Cerebellar cortex (tissue), 1 donor: ENCODE measurements at regions not wholly inside any gene's neighbourhood (a gene's known extent, or its start where the extent isn't known, plus 50 kb on each side); places are given as distances from the start of the nearest gene placed in this dataset.
A peak's percentile ranks its signal among the peaks of the same experiment; 100 is the strongest.

Experiments
- DNase-seq: peaks from one replicate; pipeline ENCODE4 v3.0.0-alpha.2; 2015; ENCODE audit warnings: low spot score

DNA sequence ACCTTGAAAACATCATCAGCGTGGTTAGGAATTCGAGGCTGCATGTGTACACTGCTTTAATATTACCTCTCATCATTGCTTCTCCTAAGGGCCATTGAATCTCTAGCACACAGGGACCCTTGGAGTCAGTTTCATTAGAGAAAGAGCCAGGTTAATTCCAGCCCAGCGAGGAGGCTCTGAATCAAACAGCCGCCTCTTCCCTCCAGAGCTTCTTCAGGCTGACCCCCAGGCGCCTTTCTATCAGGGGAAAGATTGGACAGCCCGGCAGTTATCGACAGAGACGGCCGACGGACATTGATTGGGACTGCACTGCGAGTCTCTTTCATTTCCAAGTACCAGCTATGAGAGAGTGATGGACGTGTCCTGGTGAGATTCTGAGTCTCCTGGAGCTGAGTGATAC lies 159.2 kb downstream of the ANKRD60 start:
- DNase-seq: no peak

DNA sequence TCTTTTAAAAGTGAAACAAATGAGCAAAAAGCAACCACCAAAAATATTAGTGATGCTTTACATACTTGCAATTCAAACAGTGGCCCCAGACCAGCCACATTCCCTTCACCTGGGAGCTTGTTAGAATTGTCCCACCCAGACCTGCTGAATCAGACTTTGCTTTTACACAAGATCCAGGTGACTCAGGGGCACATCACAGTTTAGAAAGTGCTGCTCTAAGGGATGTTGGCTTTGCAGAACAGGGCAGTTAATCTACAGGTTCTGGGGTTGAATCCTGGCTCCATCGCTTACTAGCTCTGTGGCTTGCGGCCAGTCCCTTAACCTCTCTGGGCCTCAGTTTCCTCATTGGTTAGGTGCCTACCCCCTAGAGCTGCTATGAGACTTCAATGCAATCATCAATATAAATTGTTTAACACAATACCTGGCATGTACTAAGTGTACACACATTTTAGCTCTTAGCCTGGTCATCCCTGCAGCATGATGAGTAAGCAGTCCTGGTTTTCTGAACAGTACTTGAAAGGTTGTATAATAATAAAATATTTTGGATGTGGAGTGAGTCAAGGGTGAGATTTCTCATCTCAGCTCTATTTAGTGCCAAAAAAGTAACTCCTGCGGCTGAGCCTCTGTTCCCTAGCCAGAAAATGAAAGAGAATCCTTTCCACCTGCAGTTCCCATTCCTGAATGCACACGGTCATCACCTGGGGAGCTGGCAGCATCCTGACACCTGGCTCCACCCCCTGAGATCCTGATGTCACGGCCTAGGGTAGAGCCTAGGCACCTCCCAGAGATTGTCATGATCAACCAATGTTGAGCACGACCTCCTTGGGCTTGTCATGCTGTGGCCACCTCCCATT lies 162.7 kb downstream of the ANKRD60 start:
- no peak for DNase-seq

GRCh38 chr20:58064411-58065010 lies 163.9 kb downstream of the ANKRD60 start:
- DNase-seq: no peak

DNA sequence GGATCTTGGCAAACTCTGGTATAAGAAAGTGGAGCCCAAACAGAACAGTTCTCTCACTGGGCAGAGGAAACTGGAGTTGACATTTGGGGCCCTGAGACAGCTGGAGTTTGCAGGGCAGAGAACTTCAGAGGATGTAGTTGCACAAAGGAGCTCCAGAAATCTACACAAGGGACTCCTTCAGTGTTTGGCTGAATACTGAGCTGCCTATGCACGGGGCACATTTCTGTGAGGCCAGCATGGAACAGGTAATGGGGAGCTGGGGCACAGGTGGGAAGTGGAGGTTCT lies 169.3 kb downstream of the ANKRD60 start:
- DNase-seq: no peak

- no peak for DNase-seq
These were observed 169.8 kb downstream of the ANKRD60 start for GRCh38 chr20:58058421-58059259.

GRCh38 chr20:58056921-58057686 lies 171.3 kb downstream of the ANKRD60 start:
- no peak for DNase-seq

DNA sequence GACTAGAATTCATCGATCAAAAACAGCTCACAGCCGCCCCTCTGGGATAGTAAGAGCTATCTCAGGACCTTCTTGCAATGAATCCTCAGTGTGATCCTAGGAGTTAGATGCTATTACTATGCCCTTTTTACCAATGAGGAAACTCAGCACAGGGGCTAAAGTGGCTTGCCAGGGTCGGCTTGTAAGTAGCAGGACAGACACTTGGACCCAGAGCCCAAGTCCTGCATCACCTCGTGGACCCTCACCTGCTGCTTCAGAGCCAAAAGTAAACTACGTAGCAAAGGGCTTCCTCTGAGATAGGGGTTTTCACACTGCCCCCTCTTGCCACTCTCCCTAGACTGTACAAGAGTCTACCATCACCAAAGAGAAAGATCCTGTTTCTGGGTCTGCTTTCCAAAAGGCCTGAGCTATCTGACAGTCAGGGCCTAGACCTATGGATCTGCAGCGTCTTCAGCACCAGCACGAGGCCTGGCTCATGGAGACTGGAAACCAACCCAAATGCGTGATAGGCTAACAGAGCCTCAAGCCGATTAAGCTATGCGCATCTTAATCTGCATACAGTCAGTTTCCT lies 172.3 kb downstream of the ANKRD60 start:
- no peak for DNase-seq

GRCh38 chr20:58054780-58055373 lies 173.6 kb downstream of the ANKRD60 start:
- no peak for DNase-seq

- no peak for DNase-seq
These were observed 174.2 kb downstream of the ANKRD60 start for GRCh38 chr20:58054082-58054779.

DNA sequence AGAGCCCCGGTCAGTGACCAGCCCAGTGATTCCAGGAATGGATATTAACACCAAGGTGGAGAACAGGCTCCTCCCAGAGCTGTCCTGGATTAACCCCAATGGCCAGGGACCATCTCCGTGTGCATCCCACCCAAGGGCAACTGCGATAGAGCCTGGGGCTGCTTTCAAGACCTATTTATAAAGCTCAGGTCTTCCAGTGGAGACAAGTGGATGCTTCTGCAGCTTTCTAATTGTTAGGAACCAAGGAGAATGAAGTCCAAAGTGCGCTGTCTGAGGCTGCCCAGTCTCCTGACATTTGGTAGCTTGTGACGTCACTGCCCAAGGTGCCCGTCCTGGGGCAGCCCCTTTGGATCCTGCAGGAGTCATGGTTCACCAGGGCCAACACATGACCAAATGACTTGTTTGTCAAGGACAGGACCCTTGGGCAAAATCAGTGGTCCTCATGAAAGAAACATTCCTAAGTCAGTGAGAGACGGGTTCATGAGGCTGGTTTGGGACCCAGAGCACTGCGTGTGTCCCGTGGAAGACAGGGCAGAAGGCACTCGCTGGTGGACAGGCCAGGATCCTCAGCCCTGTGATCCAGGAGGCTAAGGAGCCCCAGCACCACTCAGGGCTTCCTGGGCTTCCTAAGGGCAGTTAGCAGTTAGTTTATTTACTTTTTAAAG lies 174.9 kb downstream of the ANKRD60 start:
- DNase-seq: no peak

DNA sequence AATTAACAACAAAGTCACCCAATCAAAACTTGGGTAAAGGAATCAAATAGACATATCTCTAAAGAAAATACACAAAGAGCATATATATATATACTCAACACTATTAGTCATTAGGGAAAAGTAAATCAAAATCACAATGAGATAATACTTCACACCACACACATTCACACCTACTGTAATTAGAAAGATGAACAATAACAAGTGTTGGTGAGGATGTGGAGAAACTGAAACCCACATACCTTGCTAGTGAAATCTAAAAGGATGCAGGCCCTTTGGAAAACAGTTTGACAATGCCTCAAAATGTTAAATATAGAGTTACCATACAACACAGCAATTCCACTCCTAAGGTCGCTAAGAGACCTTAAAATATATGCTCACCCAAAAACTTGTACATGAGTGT lies 177.1 kb downstream of the ANKRD60 start:
- DNase-seq: no peak

GRCh38 chr20:58048096-58048702 lies 180.3 kb downstream of the ANKRD60 start:
- DNase-seq: peak; percentile 6

GRCh38 chr20:58046311-58046710 lies 182.1 kb downstream of the ANKRD60 start:
- no peak for DNase-seq

- DNase-seq: no peak
These were observed 182.9 kb downstream of the ANKRD60 start for GRCh38 chr20:58045579-58045978.

DNA sequence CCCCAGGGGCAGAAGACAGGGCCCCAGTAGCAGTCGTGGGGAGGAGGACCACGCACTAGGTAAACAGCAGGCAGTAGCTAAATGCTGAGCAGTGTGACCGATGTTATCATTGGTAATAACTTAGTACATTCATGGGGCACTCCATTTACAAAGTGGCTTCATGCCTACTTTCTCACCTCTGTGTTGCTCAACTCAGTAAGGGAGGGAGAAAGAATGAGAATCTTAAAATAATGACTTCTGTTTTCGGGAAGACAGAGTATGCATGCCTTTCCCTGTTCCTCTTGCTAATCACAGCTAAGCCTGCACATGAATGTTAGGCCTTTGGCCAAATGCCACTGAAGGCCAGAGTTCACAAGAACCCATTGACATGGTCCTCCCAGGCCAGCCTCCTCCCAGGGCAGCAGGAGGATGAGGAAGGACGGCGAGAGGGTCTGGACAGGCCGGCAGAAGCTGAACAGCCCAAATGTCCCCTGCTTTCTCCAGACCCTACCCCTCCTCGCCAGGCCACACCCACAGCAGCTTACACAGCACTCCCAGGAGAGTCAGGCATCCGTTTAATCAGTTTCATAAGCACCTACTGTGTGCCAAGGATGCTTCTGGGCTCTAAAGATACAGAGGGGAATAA lies 183.4 kb downstream of the ANKRD60 start:
- no peak for DNase-seq

DNA sequence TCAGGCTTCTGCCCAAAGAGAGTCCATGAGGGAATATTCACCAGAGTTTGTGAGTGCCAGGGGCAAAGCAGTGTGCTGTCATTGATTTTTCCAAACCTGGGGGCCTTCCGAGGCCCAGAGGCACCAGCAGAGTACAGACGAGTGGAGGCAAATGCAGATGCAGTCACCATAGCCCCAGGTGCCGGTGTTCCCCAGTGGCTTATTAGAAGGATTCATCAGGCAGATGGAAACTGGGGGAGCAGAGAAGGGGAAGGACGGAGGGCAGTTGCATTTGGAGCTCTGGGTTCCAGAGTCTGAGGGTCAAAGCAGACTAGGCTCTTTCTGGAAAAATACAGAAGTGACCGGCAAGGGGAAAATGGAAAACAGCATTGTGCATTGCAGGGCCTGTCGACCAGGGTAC lies 184.2 kb downstream of the ANKRD60 start:
- no peak for DNase-seq

- no peak for DNase-seq
These were observed 185.0 kb downstream of the ANKRD60 start for GRCh38 chr20:58043236-58044140.

DNA sequence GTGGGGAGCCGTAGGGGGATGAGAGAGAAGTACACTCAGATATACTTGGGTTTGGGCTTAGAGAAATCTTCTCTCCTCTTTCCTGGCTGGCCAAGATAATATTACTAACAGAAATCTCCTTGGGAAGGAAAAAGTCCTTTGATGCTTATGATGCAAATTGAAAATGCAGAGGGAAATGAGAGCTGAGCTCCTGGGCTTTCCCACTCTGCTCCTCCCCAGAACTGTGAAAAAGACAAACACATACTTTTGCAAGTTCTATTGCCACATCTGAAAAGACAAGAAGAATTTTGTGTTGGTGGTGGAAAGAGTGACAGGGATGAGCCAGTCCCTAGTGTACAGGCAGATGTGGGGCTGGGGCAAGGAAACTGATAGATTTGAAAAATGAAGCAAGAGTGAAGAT lies 185.9 kb downstream of the ANKRD60 start:
- no peak for DNase-seq
